ENCODE measurements at regions not wholly inside any gene's neighbourhood (a gene's known extent, or its start where the extent isn't known, plus 50 kb on each side); places are given as distances from the start of the nearest gene placed in this dataset.

DNA sequence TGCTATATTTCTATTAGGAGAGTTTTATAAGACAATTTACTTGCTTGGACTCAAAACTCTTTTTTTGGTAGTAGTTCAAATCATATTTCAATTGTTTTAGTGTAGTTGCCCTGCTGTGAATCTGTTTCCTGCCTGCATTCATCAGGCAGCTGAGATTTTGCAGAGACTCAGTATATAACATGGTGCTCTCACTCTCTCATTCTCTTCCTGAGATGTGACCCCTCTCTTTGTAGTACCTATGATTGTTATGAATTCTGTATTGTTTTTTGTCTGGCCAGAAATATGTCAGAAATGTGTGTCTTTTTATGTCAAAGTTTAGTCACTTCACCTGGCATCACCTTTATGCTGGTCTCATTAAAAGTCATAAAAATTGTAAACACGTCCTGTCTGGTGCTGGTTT lies 374.0 kb downstream of the RAPGEF2 start:
- 78 to 83% methylated on average over 1 of the region's 1 CpG for WGBS, 2 donors
- no peak overlapping the region for H3K4me3 ChIP-seq
- no peaks in the 10 kb centered on the region for H3K9me3 ChIP-seq (ENCODE audit: control insufficient read depth in 4 of 4, insufficient read depth in 3 of 4, low read length in 3 of 4)
- H3K27me3 ChIP-seq (ENCODE audit: control insufficient read depth in 3 of 3, insufficient read depth in 3 of 3, low read length in 2 of 3): no peaks in the 10 kb centered on the region
- H3K9ac ChIP-seq (ENCODE audit: insufficient read depth in 1 of 2, low read length in 2 of 2): no peak overlapping the region
- H3K36me3 ChIP-seq (ENCODE audit: control insufficient read depth in 4 of 4, insufficient read depth in 4 of 4, low read length in 4 of 4): no peaks in the 10 kb centered on the region
- no peak for ATAC-seq (ENCODE audit: insufficient read depth, low FRiP score)
- no peak overlapping the region for H3K27ac ChIP-seq (ENCODE audit: low read depth in 1 of 2, low read length in 1 of 2)
- peaks cover 0 to 4% (median 0%) of the 10 kb centered on the region in 5 donors for H3K4me1 ChIP-seq (ENCODE audit: control insufficient read depth in 5 of 5, insufficient read depth in 5 of 5, low read length in 5 of 5)
- TF ChIP-seq, protein P1, sequence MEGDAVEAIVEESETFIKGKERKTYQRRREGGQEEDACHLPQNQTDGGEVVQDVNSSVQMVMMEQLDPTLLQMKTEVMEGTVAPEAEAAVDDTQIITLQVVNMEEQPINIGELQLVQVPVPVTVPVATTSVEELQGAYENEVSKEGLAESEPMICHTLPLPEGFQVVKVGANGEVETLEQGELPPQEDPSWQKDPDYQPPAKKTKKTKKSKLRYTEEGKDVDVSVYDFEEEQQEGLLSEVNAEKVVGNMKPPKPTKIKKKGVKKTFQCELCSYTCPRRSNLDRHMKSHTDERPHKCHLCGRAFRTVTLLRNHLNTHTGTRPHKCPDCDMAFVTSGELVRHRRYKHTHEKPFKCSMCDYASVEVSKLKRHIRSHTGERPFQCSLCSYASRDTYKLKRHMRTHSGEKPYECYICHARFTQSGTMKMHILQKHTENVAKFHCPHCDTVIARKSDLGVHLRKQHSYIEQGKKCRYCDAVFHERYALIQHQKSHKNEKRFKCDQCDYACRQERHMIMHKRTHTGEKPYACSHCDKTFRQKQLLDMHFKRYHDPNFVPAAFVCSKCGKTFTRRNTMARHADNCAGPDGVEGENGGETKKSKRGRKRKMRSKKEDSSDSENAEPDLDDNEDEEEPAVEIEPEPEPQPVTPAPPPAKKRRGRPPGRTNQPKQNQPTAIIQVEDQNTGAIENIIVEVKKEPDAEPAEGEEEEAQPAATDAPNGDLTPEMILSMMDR (IDR thresholded peaks at IDR 0.05; ENCODE audit: control extremely low read depth, extremely low read depth): no peak
- no peak for DNase-seq

DNA sequence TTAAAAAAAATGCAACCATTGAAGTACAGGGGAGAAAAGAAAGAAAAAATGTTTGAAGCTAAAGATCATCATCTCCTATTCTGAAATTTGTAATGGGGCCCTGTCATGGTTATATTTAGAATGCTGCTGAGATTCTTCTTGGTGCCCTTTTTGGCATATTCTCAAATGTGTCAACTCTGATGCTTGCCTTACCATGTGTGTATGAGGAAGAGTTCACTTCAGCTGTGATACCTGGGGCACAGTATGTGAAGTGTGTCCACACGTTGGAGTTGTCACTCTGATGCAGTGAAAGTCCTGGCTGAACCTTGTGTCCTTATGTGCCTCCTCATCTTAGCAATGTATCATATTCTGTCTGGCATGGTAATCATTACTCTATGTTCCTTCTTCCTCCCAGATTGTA lies 377.9 kb downstream of the RAPGEF2 start:
- Histone ChIP-seq H3K27me3 (ENCODE audit: control insufficient read depth in 3 of 3, insufficient read depth in 3 of 3, low read length in 2 of 3) (no peaks in the 10 kb centered on the region), H3K27ac (ENCODE audit: low read depth in 1 of 2, low read length in 1 of 2) (no peak overlapping the region), H3K4me1 (ENCODE audit: control insufficient read depth in 5 of 5, insufficient read depth in 5 of 5, low read length in 5 of 5) (peaks cover 0 to 4% (median 0%) of the 10 kb centered on the region in 5 donors), H3K9me3 (ENCODE audit: control insufficient read depth in 4 of 4, insufficient read depth in 3 of 4, low read length in 3 of 4) (no peaks in the 10 kb centered on the region), H3K4me3 (no peak overlapping the region), H3K9ac (ENCODE audit: insufficient read depth in 1 of 2, low read length in 2 of 2) (no peak overlapping the region), H3K36me3 (ENCODE audit: control insufficient read depth in 4 of 4, insufficient read depth in 4 of 4, low read length in 4 of 4) (no peaks in the 10 kb centered on the region)
- TF ChIP-seq, protein P1 (IDR thresholded peaks at IDR 0.05; ENCODE audit: control extremely low read depth, extremely low read depth): no peak
- WGBS, 2 donors: 0 to 38% methylated on average over 1 of the region's 1 CpG
- ATAC-seq (ENCODE audit: insufficient read depth, low FRiP score) (no peak), DNase-seq (no peak)

DNA sequence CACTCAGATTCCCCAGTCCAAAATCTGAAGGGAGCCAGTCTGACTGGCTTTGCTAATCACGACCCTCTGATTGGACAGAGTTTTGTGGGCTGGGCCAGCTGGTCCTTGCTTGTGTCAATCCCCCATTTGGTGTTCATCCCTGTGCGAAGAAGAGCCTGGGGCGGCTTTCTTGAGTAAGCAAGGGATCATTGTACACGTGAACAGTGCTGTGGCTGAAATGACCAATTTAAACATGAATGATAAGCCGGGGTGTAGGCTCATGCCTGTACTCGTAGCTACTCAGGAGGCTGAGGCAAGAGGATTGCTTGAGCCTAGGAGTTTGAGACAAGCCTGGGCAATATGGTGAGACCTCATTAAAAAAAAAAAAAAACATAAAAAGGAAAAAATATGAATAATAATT lies 379.1 kb downstream of the RAPGEF2 start:
- WGBS, 2 donors: 77 to 86% methylated on average over 6 of the region's 6 CpGs
- DNase-seq (no peak), ATAC-seq (ENCODE audit: insufficient read depth, low FRiP score) (no peak)
- Histone ChIP-seq H3K4me3 (no peak overlapping the region), H3K9ac (ENCODE audit: insufficient read depth in 1 of 2, low read length in 2 of 2) (no peak overlapping the region), H3K27ac (ENCODE audit: low read depth in 1 of 2, low read length in 1 of 2) (no peak overlapping the region), H3K4me1 (ENCODE audit: control insufficient read depth in 5 of 5, insufficient read depth in 5 of 5, low read length in 5 of 5) (peaks cover 0 to 4% (median 0%) of the 10 kb centered on the region in 5 donors), H3K27me3 (ENCODE audit: control insufficient read depth in 3 of 3, insufficient read depth in 3 of 3, low read length in 2 of 3) (no peaks in the 10 kb centered on the region), H3K9me3 (ENCODE audit: control insufficient read depth in 4 of 4, insufficient read depth in 3 of 4, low read length in 3 of 4) (no peaks in the 10 kb centered on the region), H3K36me3 (ENCODE audit: control insufficient read depth in 4 of 4, insufficient read depth in 4 of 4, low read length in 4 of 4) (no peaks in the 10 kb centered on the region)
- TF ChIP-seq, protein P1 (IDR thresholded peaks at IDR 0.05; ENCODE audit: control extremely low read depth, extremely low read depth): no peak

DNA sequence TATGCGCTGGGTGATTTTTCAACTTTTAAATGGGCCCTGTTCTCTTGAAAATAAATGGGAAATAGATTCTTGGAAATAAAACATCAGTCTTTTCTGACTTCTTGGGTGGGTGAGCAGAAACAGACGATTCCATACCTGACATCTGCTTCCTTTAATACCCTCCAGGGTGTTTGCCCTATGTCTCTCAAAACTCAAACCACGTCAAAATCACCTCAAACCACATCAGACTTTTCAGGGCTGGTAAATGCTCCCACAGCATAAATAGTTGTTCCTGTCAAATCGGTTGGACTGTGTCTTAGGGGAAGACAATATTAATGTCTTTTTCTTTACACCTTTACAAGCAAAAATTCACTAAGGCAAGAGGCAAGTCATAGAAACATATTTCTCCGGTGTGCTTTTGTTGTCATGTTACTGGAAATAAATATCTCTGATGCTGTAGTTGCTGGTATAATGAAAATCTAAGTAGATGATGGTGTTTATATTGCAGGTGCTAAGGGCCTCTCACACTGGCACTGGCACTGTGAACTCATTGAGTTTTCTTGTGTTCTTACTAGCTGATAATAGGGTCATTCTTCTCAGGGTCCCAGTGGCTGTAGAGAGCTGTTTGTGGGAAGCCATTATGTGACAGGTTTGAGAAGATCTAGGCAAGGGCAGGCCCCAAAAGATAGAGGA lies 380.4 kb downstream of the RAPGEF2 start:
- Histone ChIP-seq H3K27me3 (ENCODE audit: control insufficient read depth in 3 of 3, insufficient read depth in 3 of 3, low read length in 2 of 3) (no peaks in the 10 kb centered on the region), H3K27ac (ENCODE audit: low read depth in 1 of 2, low read length in 1 of 2) (no peak overlapping the region), H3K4me1 (ENCODE audit: control insufficient read depth in 5 of 5, insufficient read depth in 5 of 5, low read length in 5 of 5) (peaks cover 0 to 4% (median 0%) of the 10 kb centered on the region in 5 donors), H3K9me3 (ENCODE audit: control insufficient read depth in 4 of 4, insufficient read depth in 3 of 4, low read length in 3 of 4) (no peaks in the 10 kb centered on the region), H3K4me3 (no peak overlapping the region), H3K9ac (ENCODE audit: insufficient read depth in 1 of 2, low read length in 2 of 2) (no peak overlapping the region), H3K36me3 (ENCODE audit: control insufficient read depth in 4 of 4, insufficient read depth in 4 of 4, low read length in 4 of 4) (no peaks in the 10 kb centered on the region)
- DNase-seq (no peak), ATAC-seq (ENCODE audit: insufficient read depth, low FRiP score) (no peak)
- 52 to 56% methylated on average over 5 of the region's 5 CpGs for WGBS, 2 donors
- TF ChIP-seq, protein P1 (IDR thresholded peaks at IDR 0.05; ENCODE audit: control extremely low read depth, extremely low read depth): no peak

Measured in lung (tissue), 11 donors.